A549 (cell line): ENCODE measurements at regions not wholly inside any gene's neighbourhood (a gene's known extent, or its start where the extent isn't known, plus 50 kb on each side); places are given as distances from the start of the nearest gene placed in this dataset.

Source experiments
- ATAC-seq, 2 experiments: fragments of 200-7000 bp in 1 of 2; fragments of >200 bp in 1 of 2; cut with Nextera tagmentation in 1 of 2; cut with Tn5 transposase in 1 of 2; 3 replicates each; pipeline versions ENCODE4 v1.8.0 to v1.9.1; 2018 to 2020; ENCODE audit warnings: mild to moderate bottlenecking in 1 of 2, moderate library complexity in 1 of 2
- CTCF ChIA-PET: fragments of 300-600 bp; sonication (Branson Sonifier 250); formaldehyde crosslinking; extraction: SDS; loops from one replicate; lab custom pipeline; 2021; ENCODE audit warnings: antibody characterized with exemption, inconsistent platforms; lab: Yijun Ruan, JAX
- POLR2A ChIA-PET: fragments of 350-600 bp; formaldehyde crosslinking; extraction: SDS; loops from one replicate; lab custom pipeline; 2021; ENCODE audit warnings: antibody characterized with exemption, inconsistent platforms; lab: Yijun Ruan, JAX
- DNase-seq, 2 experiments: peaks; one replicate each; pipeline versions ENCODE4 v3.0.0 to v3.0.0-alpha.2; 2011 to 2016; ENCODE audit warnings: low read depth in 1 of 2, low spot score in 1 of 2
- FAIRE-seq: peaks from 2 replicates; lab custom pipeline; 2011; peaks lifted over from hg19 to GRCh38; lab: Jason Lieb, UNC
- H3K27ac ChIP-seq, 2 experiments: fragments of >200 bp; sonication (Bioruptor Twin); formaldehyde crosslinking; 3 replicates each; pipeline ENCODE4 v1.5.1; 2016 to 2017
- H3K4me1 ChIP-seq: fragments of >200 bp; sonication (Bioruptor Twin); formaldehyde crosslinking; 3 replicates; pipeline ENCODE4 v1.6.1; 2016
- H3K4me2 ChIP-seq: fragments of >200 bp; sonication (Bioruptor Twin); formaldehyde crosslinking; 3 replicates; pipeline ENCODE4 v1.6.1; 2016
- H3K4me3 ChIP-seq: fragments of >200 bp; sonication (Bioruptor Twin); formaldehyde crosslinking; 3 replicates; pipeline ENCODE4 v1.5.1; 2016
- H3K9me3 ChIP-seq: fragments of >200 bp; sonication (Bioruptor Twin); formaldehyde crosslinking; 3 replicates; pipeline ENCODE4 v1.6.1; 2016
- BHLHE40 ChIP-seq: IDR thresholded peaks from 2 replicates; pipeline ENCODE4 v1.6.1; 2012; ENCODE audit warnings: low read depth, low read length, inconsistent platforms
- CEBPB ChIP-seq, 2 experiments: fragments of >200 bp in 1 of 2; sonication (Bioruptor Twin) in 1 of 2; formaldehyde crosslinking in 1 of 2; IDR thresholded peaks; 2 replicates each; pipeline ENCODE4 v1.6.1; 2012 to 2016
- EHMT2 ChIP-seq: fragments of 200-600 bp; sonication (generic); IDR thresholded peaks from 2 replicates; pipeline ENCODE4 v1.6.1; 2016; ENCODE audit warnings: antibody characterized with exemption, low read depth, mild to moderate bottlenecking, moderate library complexity
- FOSB ChIP-seq: fragments of 250-450 bp; sonication (Bioruptor Pico); IDR thresholded peaks from 2 replicates; pipeline ENCODE4 v1.5.0; 2020; ENCODE audit warnings: mild to moderate bottlenecking, moderate library complexity
- FOSL2 ChIP-seq, 2 experiments: fragments of 450-650 bp in 1 of 2; fragments of >200 bp in 1 of 2; sonication (Bioruptor Twin) in 1 of 2; formaldehyde crosslinking; IDR thresholded peaks; 2 replicates each; pipeline versions ENCODE4 v1.5.0 to v1.6.1; 2016 to 2020; ENCODE audit warnings: mild to moderate bottlenecking in 1 of 2, moderate library complexity in 1 of 2
- HDAC2 ChIP-seq: fragments of 200-600 bp; sonication (generic); IDR thresholded peaks from 2 replicates; pipeline ENCODE4 v1.6.1; 2016
- HOXA7 ChIP-seq: fragments of 250-450 bp; sonication (Bioruptor Pico); IDR thresholded peaks from 2 replicates; pipeline ENCODE4 v1.5.0; 2020; ENCODE audit warnings: mild to moderate bottlenecking, moderate library complexity
- HOXB5 ChIP-seq: fragments of 250-450 bp; sonication (Bioruptor Pico); IDR thresholded peaks from 2 replicates; pipeline ENCODE4 v1.5.0; 2020; ENCODE audit warnings: mild to moderate bottlenecking, moderate library complexity
- KDM5A ChIP-seq: fragments of 200-600 bp; sonication (generic); IDR thresholded peaks from 2 replicates; pipeline ENCODE4 v1.6.1; 2016; ENCODE audit warnings: antibody characterized with exemption, mild to moderate bottlenecking
- MAFK ChIP-seq: fragments of 450-650 bp; IDR thresholded peaks from 2 replicates; pipeline ENCODE4 v1.6.1; 2014; ENCODE audit not compliant: partially characterized antibody
- MAZ ChIP-seq: fragments of 150-350 bp; IDR thresholded peaks from 2 replicates; pipeline ENCODE4 v1.6.1; 2014; ENCODE audit warnings: antibody characterized with exemption, low read depth, low read length, borderline replicate concordance
- NFE2L2 ChIP-seq: fragments of 150-350 bp; conservative IDR thresholded peaks from 2 replicates; pipeline ENCODE4 v1.6.1; 2014; ENCODE audit warnings: low read length
- NR3C1 ChIP-seq: fragments of >200 bp; sonication (Bioruptor Twin); formaldehyde crosslinking; IDR thresholded peaks from 3 replicates; pipeline ENCODE4 v1.6.1; 2017
- POLR2A ChIP-seq: IDR thresholded peaks from 2 replicates; pipeline ENCODE4 v1.6.1; 2012; ENCODE audit warnings: mild to moderate bottlenecking, low read length
- POLR2AphosphoS2 ChIP-seq: conservative IDR thresholded peaks from 2 replicates; pipeline ENCODE4 v1.6.1; 2012; ENCODE audit warnings: low read length, improper control_type of control experiment, inconsistent platforms
- SREBF2 ChIP-seq: fragments of 450-650 bp; IDR thresholded peaks from 2 replicates; pipeline ENCODE4 v1.6.1; 2014; ENCODE audit warnings: mild to moderate bottlenecking, moderate library complexity
- TP53 ChIP-seq: fragments of 250-450 bp; sonication (Bioruptor Pico); IDR thresholded peaks from 2 replicates; pipeline ENCODE4 v1.5.0; 2021; ENCODE audit warnings: mild to moderate bottlenecking, moderate library complexity
- ZFP36 ChIP-seq: fragments of 450-650 bp; IDR thresholded peaks from 2 replicates; pipeline ENCODE4 v1.6.1; 2014; ENCODE audit warnings: borderline replicate concordance; ENCODE audit not compliant: partially characterized antibody
- ZNF302 ChIP-seq: fragments of 250-450 bp; sonication (Bioruptor Pico); IDR thresholded peaks from 2 replicates; pipeline ENCODE4 v1.9.0; 2021; ENCODE audit warnings: inconsistent platforms, mild to moderate bottlenecking, moderate library complexity
- ZSCAN20 ChIP-seq: fragments of 250-450 bp; sonication (Bioruptor Pico); IDR thresholded peaks from 2 replicates; pipeline ENCODE4 v1.8.0; 2022; ENCODE audit warnings: mild to moderate bottlenecking, moderate library complexity
- WGBS: methylation state at CpG from one replicate; pipeline ENCODE4 v1.1.6; 2017; ENCODE audit errors: missing lambda C conversion rate; 5-methylcytosine and 5-hydroxymethylcytosine counted together
- TF ChIP-seq, protein P1 (sequence below): IDR thresholded peaks from 2 replicates; pipeline ENCODE4 v1.6.1; 2012
- TF ChIP-seq, protein P2 (sequence below): fragments of >200 bp; sonication (Bioruptor Twin); formaldehyde crosslinking; IDR thresholded peaks from 3 replicates; pipeline ENCODE4 v1.6.1; 2016
- TF ChIP-seq, protein P3 (sequence below): fragments of 250-450 bp; sonication (Bioruptor Pico); IDR thresholded peaks from 2 replicates; pipeline ENCODE4 v1.5.0; 2020; ENCODE audit warnings: low read depth, mild to moderate bottlenecking, moderate library complexity
- TF ChIP-seq, protein P4 (sequence below): fragments of >200 bp; sonication (Bioruptor Twin); formaldehyde crosslinking; IDR thresholded peaks from 2 replicates; pipeline ENCODE4 v1.6.1; 2016

DNA sequence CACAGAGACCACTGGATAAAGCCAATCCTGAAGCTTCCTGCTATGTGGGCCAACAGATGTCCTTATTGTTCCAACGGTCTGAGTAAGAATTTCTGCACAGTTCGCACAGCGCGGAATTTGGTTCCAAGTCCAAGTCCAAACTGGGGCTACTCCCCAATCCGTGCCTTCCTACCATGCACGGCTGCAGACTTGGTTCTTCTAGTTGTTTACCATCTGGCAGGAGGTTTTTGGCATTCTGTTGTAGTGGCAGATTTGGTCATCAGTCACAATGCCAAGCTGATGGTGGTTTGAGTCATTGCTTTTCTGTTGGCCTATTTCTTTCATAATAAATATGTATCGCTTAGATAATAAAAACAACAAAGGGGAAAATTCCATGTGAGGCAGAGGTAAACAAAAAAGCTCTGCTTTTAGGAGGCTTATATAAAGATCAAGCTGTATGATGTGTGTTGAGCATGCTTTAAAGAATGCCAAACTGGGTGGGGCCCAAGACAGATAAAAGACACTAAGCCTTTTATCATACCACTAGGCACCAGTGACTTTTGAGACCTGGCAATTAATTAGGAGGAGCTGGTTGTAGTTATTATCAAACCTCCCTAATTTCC lies 52.5 kb upstream of the SYN3 start:
- H3K4me3 ChIP-seq = no peak overlapping the region
- 48% methylated on average over 7 of the region's 7 CpGs for WGBS
- ChIA-PET CTCF (interaction anchor here (1.5 to 1.7 kb wide), 2 partner anchors 62 to 92 kb away, joined by 3 to 5 read pairs; no protein-coding TSS in a partner anchor), POLR2A (no interaction called here)
- DNase-seq (no peak), ATAC-seq (no peak), FAIRE-seq (no peak)
- H3K4me1 ChIP-seq = no peaks in the 10 kb centered on the region
- no peak overlapping the region for H3K4me2 ChIP-seq
- TF ChIP-seq NR3C1 = no peak
- no peak for TF ChIP-seq CEBPB (IDR thresholded peaks at IDR 0.05)
- TF ChIP-seq FOSL2 (IDR thresholded peaks at IDR 0.05) = no peak
- TF ChIP-seq FOSL2 (CRISPR knock-in tag; IDR thresholded peaks at IDR 0.05) = no peak
- TF ChIP-seq HOXA7 (CRISPR knock-in tag) = no peak
- no peak for TF ChIP-seq TP53 (CRISPR knock-in tag)
- no peak for TF ChIP-seq ZFP36
- TF ChIP-seq BHLHE40 = no peak
- TF ChIP-seq KDM5A = no peak
- TF ChIP-seq NFE2L2 = no peak
- TF ChIP-seq, protein P1, sequence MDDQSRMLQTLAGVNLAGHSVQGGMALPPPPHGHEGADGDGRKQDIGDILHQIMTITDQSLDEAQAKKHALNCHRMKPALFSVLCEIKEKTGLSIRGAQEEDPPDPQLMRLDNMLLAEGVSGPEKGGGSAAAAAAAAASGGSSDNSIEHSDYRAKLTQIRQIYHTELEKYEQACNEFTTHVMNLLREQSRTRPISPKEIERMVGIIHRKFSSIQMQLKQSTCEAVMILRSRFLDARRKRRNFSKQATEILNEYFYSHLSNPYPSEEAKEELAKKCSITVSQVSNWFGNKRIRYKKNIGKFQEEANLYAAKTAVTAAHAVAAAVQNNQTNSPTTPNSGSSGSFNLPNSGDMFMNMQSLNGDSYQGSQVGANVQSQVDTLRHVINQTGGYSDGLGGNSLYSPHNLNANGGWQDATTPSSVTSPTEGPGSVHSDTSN = no peak
- TF ChIP-seq, protein P2, sequence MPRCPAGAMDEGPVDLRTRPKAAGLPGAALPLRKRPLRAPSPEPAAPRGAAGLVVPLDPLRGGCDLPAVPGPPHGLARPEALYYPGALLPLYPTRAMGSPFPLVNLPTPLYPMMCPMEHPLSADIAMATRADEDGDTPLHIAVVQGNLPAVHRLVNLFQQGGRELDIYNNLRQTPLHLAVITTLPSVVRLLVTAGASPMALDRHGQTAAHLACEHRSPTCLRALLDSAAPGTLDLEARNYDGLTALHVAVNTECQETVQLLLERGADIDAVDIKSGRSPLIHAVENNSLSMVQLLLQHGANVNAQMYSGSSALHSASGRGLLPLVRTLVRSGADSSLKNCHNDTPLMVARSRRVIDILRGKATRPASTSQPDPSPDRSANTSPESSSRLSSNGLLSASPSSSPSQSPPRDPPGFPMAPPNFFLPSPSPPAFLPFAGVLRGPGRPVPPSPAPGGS = no peak
- TF ChIP-seq HOXB5 (CRISPR knock-in tag) = no peak
- TF ChIP-seq POLR2A = no peak
- TF ChIP-seq, protein P3, sequence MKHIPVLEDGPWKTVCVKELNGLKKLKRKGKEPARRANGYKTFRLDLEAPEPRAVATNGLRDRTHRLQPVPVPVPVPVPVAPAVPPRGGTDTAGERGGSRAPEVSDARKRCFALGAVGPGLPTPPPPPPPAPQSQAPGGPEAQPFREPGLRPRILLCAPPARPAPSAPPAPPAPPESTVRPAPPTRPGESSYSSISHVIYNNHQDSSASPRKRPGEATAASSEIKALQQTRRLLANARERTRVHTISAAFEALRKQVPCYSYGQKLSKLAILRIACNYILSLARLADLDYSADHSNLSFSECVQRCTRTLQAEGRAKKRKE (CRISPR knock-in tag) = no peak
- H3K9me3 ChIP-seq = no peaks in the 10 kb centered on the region
- no peak overlapping the region for H3K27ac ChIP-seq

DNA sequence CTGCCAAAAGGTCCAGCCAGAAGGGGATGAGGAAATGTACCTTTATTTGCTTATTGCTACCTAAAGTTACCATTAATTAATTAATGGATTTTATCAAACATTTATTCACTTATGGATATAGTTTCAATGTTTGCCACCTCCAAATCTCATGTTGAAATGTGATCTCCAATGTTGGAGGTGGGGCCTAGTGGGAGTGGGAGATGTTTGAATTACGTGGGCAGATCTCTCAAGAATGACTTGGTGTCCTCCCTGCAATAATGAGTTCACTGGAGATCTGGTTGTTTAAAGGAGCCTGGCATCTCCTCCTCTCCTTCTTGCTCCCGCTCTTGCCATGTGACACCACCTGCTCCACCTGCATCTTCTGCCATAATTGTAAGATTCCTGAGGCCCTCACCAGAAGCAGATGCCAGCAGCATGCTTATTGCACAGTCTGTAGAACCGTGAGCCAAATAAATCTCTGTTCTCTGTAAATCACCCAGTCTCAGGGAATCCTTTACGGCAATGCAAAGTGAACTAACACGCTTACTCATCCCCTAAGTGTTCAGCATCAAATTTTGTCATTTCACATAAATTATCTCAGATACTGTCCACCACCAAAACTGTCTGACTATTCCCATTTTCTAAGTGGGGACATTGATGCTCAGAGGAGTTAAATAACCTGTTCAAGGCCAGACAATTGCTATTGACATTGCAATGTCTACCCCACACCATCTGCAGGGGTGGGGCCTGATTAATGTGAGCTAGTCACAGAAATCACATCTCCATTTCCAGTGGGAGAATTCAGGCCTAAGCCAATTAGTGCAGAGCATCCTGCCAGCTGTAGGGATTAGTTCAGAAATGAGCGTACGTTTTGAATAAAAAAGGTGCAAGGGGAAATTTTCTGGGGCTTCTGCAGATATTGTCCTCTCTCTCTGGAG lies 51.6 kb upstream of the SYN3 start:
- Histone ChIP-seq H3K4me3 (no peak overlapping the region), H3K9me3 (no peaks in the 10 kb centered on the region), H3K4me2 (no peak overlapping the region), H3K4me1 (no peaks in the 10 kb centered on the region)
- no peak for DNase-seq
- ATAC-seq = no peak
- TF ChIP-seq, protein P4, sequence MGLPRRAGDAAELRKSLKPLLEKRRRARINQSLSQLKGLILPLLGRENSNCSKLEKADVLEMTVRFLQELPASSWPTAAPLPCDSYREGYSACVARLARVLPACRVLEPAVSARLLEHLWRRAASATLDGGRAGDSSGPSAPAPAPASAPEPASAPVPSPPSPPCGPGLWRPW = no peak
- TF ChIP-seq MAFK (no peak), EHMT2 (no peak), NFE2L2 (no peak), HDAC2 (no peak), ZNF302 (CRISPR knock-in tag) (no peak)
- TF ChIP-seq, all 56 proteins: peak for 0
- no peak overlapping the region for H3K27ac ChIP-seq
- CTCF ChIA-PET = interaction anchor here (1.5 to 1.7 kb wide), 2 partner anchors 61 to 91 kb away, joined by 3 to 5 read pairs; no protein-coding TSS in a partner anchor
- POLR2A ChIA-PET = no interaction called here
- FAIRE-seq = no peak
- WGBS = 37% methylated on average over 7 of the region's 7 CpGs

DNA sequence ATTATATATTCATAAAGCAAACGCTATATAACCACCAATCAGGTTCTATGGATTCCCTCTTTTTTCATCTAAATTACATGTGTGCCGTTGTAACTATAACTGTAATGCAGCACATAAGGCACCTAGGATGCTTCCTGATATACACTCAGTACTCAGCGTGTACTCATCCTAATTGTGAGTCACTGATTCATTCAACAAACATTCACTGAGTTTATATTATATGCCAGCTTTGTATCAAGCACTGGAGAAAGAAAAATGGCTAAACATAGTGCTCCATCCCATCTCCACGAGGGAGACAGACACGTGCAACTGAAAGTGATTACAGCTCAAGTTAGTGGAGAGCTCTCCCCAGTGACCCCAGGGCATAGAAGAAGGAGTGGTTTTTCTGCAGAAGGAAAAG lies 49.9 kb upstream of the SYN3 start:
- TF ChIP-seq POLR2A (no peak), FOSL2 (IDR thresholded peaks at IDR 0.05) (no peak), FOSL2 (CRISPR knock-in tag; IDR thresholded peaks at IDR 0.05) (no peak), TP53 (CRISPR knock-in tag) (no peak), FOSB (CRISPR knock-in tag) (no peak), MAZ (no peak), BHLHE40 (no peak), ZSCAN20 (CRISPR knock-in tag) (no peak), POLR2AphosphoS2 (no peak), HOXA7 (CRISPR knock-in tag) (no peak), ZNF302 (CRISPR knock-in tag) (no peak), SREBF2 (no peak)
- TF ChIP-seq, protein P3 (CRISPR knock-in tag) = no peak
- H3K27ac ChIP-seq = no peak overlapping the region
- POLR2A ChIA-PET = no interaction called here
- no peaks in the 10 kb centered on the region for H3K4me1 ChIP-seq
- no peak overlapping the region for H3K4me3 ChIP-seq
- no peak for DNase-seq
- no peaks in the 10 kb centered on the region for H3K9me3 ChIP-seq
- no peak for FAIRE-seq
- no peak for ATAC-seq
- H3K4me2 ChIP-seq = no peak overlapping the region
- CTCF ChIA-PET = interaction anchor here (0.7 to 1.0 kb wide), 2 partner anchors 19 to 112 kb away, joined by 3 read pairs; no protein-coding TSS in a partner anchor
- WGBS = 17% methylated on average over 5 of the region's 5 CpGs
